Hepatocyte (in vitro differentiated cells): ENCODE measurements at regions not wholly inside any gene's neighbourhood (a gene's known extent, or its start where the extent isn't known, plus 50 kb on each side); places are given as distances from the start of the nearest gene placed in this dataset.

ENCODE experiments used
- EZH2 ChIP-seq: fragments of 200-600 bp; sonication (generic); IDR thresholded peaks from 2 replicates; pipeline ENCODE4 v1.6.1; 2016; ENCODE audit warnings: antibody characterized with exemption, mild to moderate bottlenecking, borderline replicate concordance
- EZH2phosphoT487 ChIP-seq: fragments of 200-600 bp; sonication (generic); IDR thresholded peaks from one replicate; pipeline ENCODE4 v1.6.1; 2018; ENCODE audit warnings: antibody characterized with exemption, mild to moderate bottlenecking, low read depth, moderate library complexity; ENCODE audit not compliant: unreplicated experiment, severe bottlenecking
- TF ChIP-seq, protein P1 (sequence below): fragments of 200-600 bp; sonication (generic); IDR thresholded peaks from 2 replicates; pipeline ENCODE4 v1.5.1; 2016; ENCODE audit warnings: antibody characterized with exemption, mild to moderate bottlenecking; ENCODE audit not compliant: poor library complexity

DNA sequence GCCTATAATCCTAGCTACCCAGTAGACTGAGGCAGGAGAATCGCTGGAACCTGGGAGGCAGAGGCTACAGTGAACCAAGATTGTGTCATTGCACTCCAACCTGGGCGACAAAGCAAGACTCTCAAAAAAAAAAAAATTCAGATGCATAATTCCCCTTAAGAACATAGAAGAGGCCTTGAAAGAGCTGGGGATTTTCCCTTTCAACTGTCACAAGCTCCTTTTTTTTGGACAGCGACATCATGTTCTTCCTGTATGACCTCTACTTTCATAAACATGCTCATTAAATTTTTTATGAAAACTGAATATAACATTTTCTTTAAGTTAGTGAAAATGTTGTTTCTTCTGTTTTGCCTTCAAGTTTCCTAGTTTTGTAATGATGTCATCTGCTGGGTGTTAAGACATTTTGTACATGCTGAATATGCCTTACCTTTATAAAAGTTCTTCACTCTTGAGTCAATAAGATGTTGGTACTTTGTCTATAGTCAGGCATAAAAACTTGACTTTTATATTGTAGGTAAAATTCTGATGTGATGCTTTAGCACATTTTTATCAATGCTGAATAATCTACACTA, 76.0 kb downstream of the PTHLH start:
- TF ChIP-seq, protein P1, sequence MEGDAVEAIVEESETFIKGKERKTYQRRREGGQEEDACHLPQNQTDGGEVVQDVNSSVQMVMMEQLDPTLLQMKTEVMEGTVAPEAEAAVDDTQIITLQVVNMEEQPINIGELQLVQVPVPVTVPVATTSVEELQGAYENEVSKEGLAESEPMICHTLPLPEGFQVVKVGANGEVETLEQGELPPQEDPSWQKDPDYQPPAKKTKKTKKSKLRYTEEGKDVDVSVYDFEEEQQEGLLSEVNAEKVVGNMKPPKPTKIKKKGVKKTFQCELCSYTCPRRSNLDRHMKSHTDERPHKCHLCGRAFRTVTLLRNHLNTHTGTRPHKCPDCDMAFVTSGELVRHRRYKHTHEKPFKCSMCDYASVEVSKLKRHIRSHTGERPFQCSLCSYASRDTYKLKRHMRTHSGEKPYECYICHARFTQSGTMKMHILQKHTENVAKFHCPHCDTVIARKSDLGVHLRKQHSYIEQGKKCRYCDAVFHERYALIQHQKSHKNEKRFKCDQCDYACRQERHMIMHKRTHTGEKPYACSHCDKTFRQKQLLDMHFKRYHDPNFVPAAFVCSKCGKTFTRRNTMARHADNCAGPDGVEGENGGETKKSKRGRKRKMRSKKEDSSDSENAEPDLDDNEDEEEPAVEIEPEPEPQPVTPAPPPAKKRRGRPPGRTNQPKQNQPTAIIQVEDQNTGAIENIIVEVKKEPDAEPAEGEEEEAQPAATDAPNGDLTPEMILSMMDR, result no peak
- TF ChIP-seq EZH2phosphoT487 (no peak), EZH2 (no peak)
